Fibroblast of the aortic adventitia (primary cell): ENCODE measurements at regions not wholly inside any gene's neighbourhood (a gene's known extent, or its start where the extent isn't known, plus 50 kb on each side); places are given as distances from the start of the nearest gene placed in this dataset.

ENCODE experiments used
- DNase-seq: peaks from one replicate; pipeline ENCODE4 v3.0.0-alpha.2; 2010; ENCODE audit warnings: low read depth
- H3K4me3 ChIP-seq: 2 replicates; pipeline ENCODE4 v1.5.1; 2011; ENCODE audit warnings: low read depth, mild to moderate bottlenecking, control low read depth, low read length, moderate library complexity
- CTCF ChIP-seq: IDR thresholded peaks from 2 replicates; pipeline ENCODE4 v1.5.1; 2011; ENCODE audit warnings: mild to moderate bottlenecking, low read length, control low read depth, inconsistent platforms; ENCODE audit not compliant: insufficient read depth

GRCh38 chr11:70738661-70739060 is 340.3 kb downstream of the CTTN start:
- no peak for DNase-seq
- H3K4me3 ChIP-seq, result no peak overlapping the region
- no peak for TF ChIP-seq CTCF

- no peak for TF ChIP-seq CTCF
- no peak for DNase-seq
- H3K4me3 ChIP-seq, result no peak overlapping the region
Measured at GRCh38 chr11:70739091-70739490, 340.8 kb downstream of the CTTN start.

GRCh38 chr11:70739811-70740487 is 341.6 kb downstream of the CTTN start:
- no peak overlapping the region for H3K4me3 ChIP-seq
- DNase-seq, result no peak
- no peak for TF ChIP-seq CTCF

- TF ChIP-seq CTCF, result no peak
- DNase-seq, result no peak
- H3K4me3 ChIP-seq, result no peak overlapping the region
Measured at GRCh38 chr11:70740488-70740851, 342.1 kb downstream of the CTTN start.

- H3K4me3 ChIP-seq, result no peak overlapping the region
- no peak for DNase-seq
- TF ChIP-seq CTCF, result no peak
Measured at GRCh38 chr11:70741085-70741484, 342.8 kb downstream of the CTTN start.

- no peak for DNase-seq
- no peak overlapping the region for H3K4me3 ChIP-seq
- no peak for TF ChIP-seq CTCF
Measured at GRCh38 chr11:70742553-70743291, 344.4 kb downstream of the CTTN start.
